ENCODE measurements at regions not wholly inside any gene's neighbourhood (a gene's known extent, or its start where the extent isn't known, plus 50 kb on each side); places are given as distances from the start of the nearest gene placed in this dataset.

DNA sequence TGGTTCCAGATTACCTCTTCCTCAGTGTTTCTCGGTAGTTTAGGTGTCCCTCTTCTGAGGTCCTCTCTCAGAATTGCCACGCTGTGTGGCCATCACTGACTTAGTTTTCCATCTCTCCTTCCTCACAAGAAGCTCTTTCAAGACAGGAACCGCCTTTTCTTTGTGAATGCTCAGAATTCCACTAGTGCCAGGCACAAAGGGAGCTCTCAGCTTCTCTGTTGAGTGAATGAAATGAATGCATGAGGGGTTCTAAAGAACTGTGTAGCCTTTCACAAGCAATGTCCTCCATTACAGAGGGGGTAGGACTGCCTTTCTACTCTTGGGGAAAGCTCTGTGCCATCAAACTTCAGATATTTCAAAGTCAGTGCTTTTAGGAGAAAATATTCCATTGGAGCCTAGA lies 546.8 kb downstream of the RWDD3 start (continued):
- TF ChIP-seq, protein P1, sequence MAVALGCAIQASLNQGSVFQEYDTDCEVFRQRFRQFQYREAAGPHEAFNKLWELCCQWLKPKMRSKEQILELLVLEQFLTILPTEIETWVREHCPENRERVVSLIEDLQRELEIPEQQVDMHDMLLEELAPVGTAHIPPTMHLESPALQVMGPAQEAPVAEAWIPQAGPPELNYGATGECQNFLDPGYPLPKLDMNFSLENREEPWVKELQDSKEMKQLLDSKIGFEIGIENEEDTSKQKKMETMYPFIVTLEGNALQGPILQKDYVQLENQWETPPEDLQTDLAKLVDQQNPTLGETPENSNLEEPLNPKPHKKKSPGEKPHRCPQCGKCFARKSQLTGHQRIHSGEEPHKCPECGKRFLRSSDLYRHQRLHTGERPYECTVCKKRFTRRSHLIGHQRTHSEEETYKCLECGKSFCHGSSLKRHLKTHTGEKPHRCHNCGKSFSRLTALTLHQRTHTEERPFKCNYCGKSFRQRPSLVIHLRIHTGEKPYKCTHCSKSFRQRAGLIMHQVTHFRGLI (CRISPR knock-in tag; IDR thresholded peaks at IDR 0.05), result no peak
- TF ChIP-seq NFIC (IDR thresholded peaks at IDR 0.05) (no peak), NR3C1 (CRISPR knock-in tag; IDR thresholded peaks at IDR 0.05) (no peak), TAF1 (IDR thresholded peaks at IDR 0.05; ENCODE audit: control insufficient read depth, extremely low read depth, insufficient read depth, low read length, severe bottlenecking) (no peak)

DNA sequence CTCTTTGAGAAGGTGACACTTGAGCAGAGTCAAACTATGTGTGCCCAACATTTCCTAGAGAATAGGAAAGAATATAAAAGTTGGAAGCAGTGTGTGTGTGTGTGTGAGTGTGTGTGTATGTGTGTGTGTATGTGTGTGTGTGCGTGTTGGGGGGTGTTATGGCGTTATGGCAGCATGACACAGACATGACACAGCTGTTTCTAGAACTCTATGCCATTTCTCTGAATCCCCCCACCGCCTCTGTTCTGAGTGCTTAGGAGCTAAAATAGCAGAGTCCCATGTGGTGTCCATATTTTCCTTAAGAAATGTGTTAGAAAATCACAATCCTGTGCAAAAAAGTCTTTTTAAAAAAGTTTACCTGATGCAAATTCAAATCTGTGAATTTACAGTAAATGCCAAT lies 556.1 kb downstream of the RWDD3 start:
- ChIA-PET POLR2A (no interaction called here), CTCF (ENCODE audit: low intra/inter-chr PET ratio) (no interaction called here)
- Histone ChIP-seq H3K27ac (ENCODE audit: extremely low read depth, low read depth, low read length) (no peak overlapping the region), H3K79me2 (ENCODE audit: control insufficient read depth, insufficient read depth, low read length) (no peaks in the 10 kb centered on the region), H3K27me3 (ENCODE audit: control insufficient read depth in 2 of 2, insufficient read depth in 2 of 2, low read length in 2 of 2) (no peaks in the 10 kb centered on the region), H3K9me3 (replicated peaks; ENCODE audit: control insufficient read depth, insufficient read depth, low read depth, low read length) (no peaks in the 10 kb centered on the region), H3K9me1 (ENCODE audit: control insufficient read depth, insufficient read depth, low read length) (no peaks in the 10 kb centered on the region), H4K20me1 (replicated peaks; ENCODE audit: control insufficient read depth, insufficient read depth, low read length) (no peaks in the 10 kb centered on the region), H2AFZ (ENCODE audit: low read depth, low read length) (no peak overlapping the region), H3K4me2 (ENCODE audit: insufficient read depth, low read length) (no peak overlapping the region), H3K9ac (ENCODE audit: insufficient read depth in 1 of 2, low read depth in 2 of 2, low read length in 2 of 2) (no peak overlapping the region), H3K4me3 (no peak overlapping the region), H3K36me3 (ENCODE audit: control insufficient read depth, insufficient read depth, low read length) (no peaks in the 10 kb centered on the region), H3K4me1 (replicated peaks in 1 of 2; ENCODE audit: control insufficient read depth in 2 of 2, insufficient read depth in 2 of 2, low read length in 2 of 2) (no peaks in the 10 kb centered on the region)
- no peak for DNase-seq (ENCODE audit: extremely low read depth in 1 of 4, low spot score in 3 of 4)
- WGBS (ENCODE audit: insufficient coverage, low coverage, missing lambda C conversion rate), result 0% methylated on average over 1 of the region's 3 CpGs
- ATAC-seq, result no peak
- in situ Hi-C loops (cut with MboI), result no loop called here
- intact Hi-C loops (cut with micrococcal nuclease), result no loop called here
- no TSS peak for BruUV-seq (replicated peaks)
- no peak for TF ChIP-seq CAMTA2 (CRISPR knock-in tag; conservative IDR thresholded peaks at IDR 0.05)
- no peak for TF ChIP-seq ESRRB (CRISPR knock-in tag; IDR thresholded peaks at IDR 0.05; ENCODE audit: borderline replicate concordance)
- TF ChIP-seq, protein P2, sequence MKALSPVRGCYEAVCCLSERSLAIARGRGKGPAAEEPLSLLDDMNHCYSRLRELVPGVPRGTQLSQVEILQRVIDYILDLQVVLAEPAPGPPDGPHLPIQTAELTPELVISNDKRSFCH (CRISPR knock-in tag; IDR thresholded peaks at IDR 0.05), result no peak
- TF ChIP-seq, protein P2 (tag; IDR thresholded peaks at IDR 0.05), result no peak
- TF ChIP-seq SNIP1 (IDR thresholded peaks at IDR 0.05; ENCODE audit: low read depth), result no peak
- no peak for TF ChIP-seq EHMT2 (IDR thresholded peaks at IDR 0.05)
- TF ChIP-seq SMARCA4 (IDR thresholded peaks at IDR 0.05), result no peak
- TF ChIP-seq, protein P3, sequence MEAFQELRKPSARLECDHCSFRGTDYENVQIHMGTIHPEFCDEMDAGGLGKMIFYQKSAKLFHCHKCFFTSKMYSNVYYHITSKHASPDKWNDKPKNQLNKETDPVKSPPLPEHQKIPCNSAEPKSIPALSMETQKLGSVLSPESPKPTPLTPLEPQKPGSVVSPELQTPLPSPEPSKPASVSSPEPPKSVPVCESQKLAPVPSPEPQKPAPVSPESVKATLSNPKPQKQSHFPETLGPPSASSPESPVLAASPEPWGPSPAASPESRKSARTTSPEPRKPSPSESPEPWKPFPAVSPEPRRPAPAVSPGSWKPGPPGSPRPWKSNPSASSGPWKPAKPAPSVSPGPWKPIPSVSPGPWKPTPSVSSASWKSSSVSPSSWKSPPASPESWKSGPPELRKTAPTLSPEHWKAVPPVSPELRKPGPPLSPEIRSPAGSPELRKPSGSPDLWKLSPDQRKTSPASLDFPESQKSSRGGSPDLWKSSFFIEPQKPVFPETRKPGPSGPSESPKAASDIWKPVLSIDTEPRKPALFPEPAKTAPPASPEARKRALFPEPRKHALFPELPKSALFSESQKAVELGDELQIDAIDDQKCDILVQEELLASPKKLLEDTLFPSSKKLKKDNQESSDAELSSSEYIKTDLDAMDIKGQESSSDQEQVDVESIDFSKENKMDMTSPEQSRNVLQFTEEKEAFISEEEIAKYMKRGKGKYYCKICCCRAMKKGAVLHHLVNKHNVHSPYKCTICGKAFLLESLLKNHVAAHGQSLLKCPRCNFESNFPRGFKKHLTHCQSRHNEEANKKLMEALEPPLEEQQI (IDR thresholded peaks at IDR 0.05), result no peak
- TF ChIP-seq, protein P4, sequence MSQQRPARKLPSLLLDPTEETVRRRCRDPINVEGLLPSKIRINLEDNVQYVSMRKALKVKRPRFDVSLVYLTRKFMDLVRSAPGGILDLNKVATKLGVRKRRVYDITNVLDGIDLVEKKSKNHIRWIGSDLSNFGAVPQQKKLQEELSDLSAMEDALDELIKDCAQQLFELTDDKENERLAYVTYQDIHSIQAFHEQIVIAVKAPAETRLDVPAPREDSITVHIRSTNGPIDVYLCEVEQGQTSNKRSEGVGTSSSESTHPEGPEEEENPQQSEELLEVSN (IDR thresholded peaks at IDR 0.05; ENCODE audit: borderline replicate concordance in 1 of 2, extremely low read depth in 1 of 2, insufficient read depth in 1 of 2, insufficient read length in 1 of 2, low read depth in 1 of 2, low read length in 1 of 2, poor library complexity in 1 of 2, severe bottlenecking in 1 of 2), result no peak
- no peak for TF ChIP-seq ZNF124 (CRISPR knock-in tag; IDR thresholded peaks at IDR 0.05)
- no peak for FAIRE-seq
